SKM-1 treated with dmso at 0.1 percent for 144 hours (cell line): ENCODE measurements at regions not wholly inside any gene's neighbourhood (a gene's known extent, or its start where the extent isn't known, plus 50 kb on each side); places are given as distances from the start of the nearest gene placed in this dataset.
"Not testable (repeated sequence)": the region's sequence is repeated elsewhere in the genome, so short reads cannot be mapped to it uniquely, and the experiment has no call there.

Experiments used
- DNase-seq: peaks from one replicate; lab custom pipeline; 2025; ENCODE audit not compliant: unreplicated experiment; lab: John Stamatoyannopoulos, UW

GRCh38 chr3:6455031-6455430 is 405.9 kb upstream of the GRM7 start:
- DNase-seq, result no peak

- no peak for DNase-seq
Measured at GRCh38 chr3:6467186-6467585, 393.7 kb upstream of the GRM7 start.

GRCh38 chr3:6468589-6468988 is 392.3 kb upstream of the GRM7 start:
- no peak for DNase-seq

- no peak for DNase-seq
Measured at GRCh38 chr3:6471744-6472143, 389.2 kb upstream of the GRM7 start.

GRCh38 chr3:6490487-6491327 is 370.2 kb upstream of the GRM7 start:
- DNase-seq, result not testable (repeated sequence)

- DNase-seq, result no peak
Measured at GRCh38 chr3:6491768-6492167, 369.1 kb upstream of the GRM7 start.

GRCh38 chr3:6492306-6492705 is 368.6 kb upstream of the GRM7 start:
- no peak for DNase-seq

GRCh38 chr3:6498944-6499343 is 362.0 kb upstream of the GRM7 start:
- not testable (repeated sequence) for DNase-seq

GRCh38 chr3:6504347-6504746 is 356.6 kb upstream of the GRM7 start:
- no peak for DNase-seq

GRCh38 chr3:6504834-6505233 is 356.1 kb upstream of the GRM7 start:
- DNase-seq, result no peak

GRCh38 chr3:6508410-6508759 is 352.5 kb upstream of the GRM7 start:
- no peak for DNase-seq

GRCh38 chr3:6509576-6509975 is 351.3 kb upstream of the GRM7 start:
- DNase-seq, result no peak

- DNase-seq, result no peak
Measured at GRCh38 chr3:6510713-6511112, 350.2 kb upstream of the GRM7 start.

- DNase-seq, result no peak
Measured at GRCh38 chr3:6512172-6512800, 348.6 kb upstream of the GRM7 start.

GRCh38 chr3:6516143-6516542 is 344.8 kb upstream of the GRM7 start:
- DNase-seq, result no peak

GRCh38 chr3:6516694-6517093 is 344.2 kb upstream of the GRM7 start:
- DNase-seq, result no peak

GRCh38 chr3:6518709-6519345 is 342.1 kb upstream of the GRM7 start:
- DNase-seq, result no peak

- DNase-seq, result no peak
Measured at GRCh38 chr3:6521369-6522113, 339.4 kb upstream of the GRM7 start.

GRCh38 chr3:6522191-6522590 is 338.7 kb upstream of the GRM7 start:
- DNase-seq, result no peak

- DNase-seq, result no peak
Measured at GRCh38 chr3:6523043-6523442, 337.9 kb upstream of the GRM7 start.

GRCh38 chr3:6524479-6524878 is 336.4 kb upstream of the GRM7 start:
- no peak for DNase-seq

- DNase-seq, result no peak
Measured at GRCh38 chr3:6526321-6526720, 334.6 kb upstream of the GRM7 start.
